Muscle of leg (tissue), 3 donors: ENCODE measurements at regions not wholly inside any gene's neighbourhood (a gene's known extent, or its start where the extent isn't known, plus 50 kb on each side); places are given as distances from the start of the nearest gene placed in this dataset.

ENCODE experiments used
- DNase-seq: peaks from one replicate; pipeline ENCODE4 v3.0.0; 2013
- H3K27ac ChIP-seq: one replicate; pipeline ENCODE4 v1.5.1; 2013; ENCODE audit warnings: mild to moderate bottlenecking, low read length, control low read depth
- H3K27me3 ChIP-seq: one replicate; pipeline ENCODE4 v1.6.1; 2013; ENCODE audit warnings: low read length; ENCODE audit not compliant: control insufficient read depth, insufficient read depth
- H3K36me3 ChIP-seq: one replicate; pipeline ENCODE4 v1.6.1; 2013; ENCODE audit warnings: low read length; ENCODE audit not compliant: control insufficient read depth, insufficient read depth
- H3K4me1 ChIP-seq: one replicate; pipeline ENCODE4 v1.6.1; 2013; ENCODE audit warnings: low read length; ENCODE audit not compliant: control insufficient read depth, insufficient read depth
- H3K4me3 ChIP-seq: one replicate; pipeline ENCODE4 v1.5.1; 2013; ENCODE audit warnings: low read length, control low read depth
- H3K9me3 ChIP-seq: replicated peaks from 2 replicates; pipeline ENCODE4 v1.6.1; 2013; ENCODE audit warnings: low read depth, low read length; ENCODE audit not compliant: control insufficient read depth
- WGBS: methylation state at CpG from one replicate; pipeline ENCODE4 v1.1.5; 2013; ENCODE audit warnings: missing lambda C conversion rate; ENCODE audit not compliant: insufficient coverage; 5-methylcytosine and 5-hydroxymethylcytosine counted together

GRCh38 chr5:163995206-163995605, 489.8 kb downstream of the MAT2B start:
- Histone ChIP-seq H3K36me3 (no peaks in the 10 kb centered on the region), H3K9me3 (no peaks in the 10 kb centered on the region), H3K4me1 (no peaks in the 10 kb centered on the region), H3K27ac (no peak overlapping the region), H3K4me3 (no peak overlapping the region), H3K27me3 (no peaks in the 10 kb centered on the region)
- no peak for DNase-seq
- WGBS: 80% methylated on average over 2 of the region's 4 CpGs

GRCh38 chr5:163997965-163998364, 492.5 kb downstream of the MAT2B start:
- no peak for DNase-seq
- no peaks in the 10 kb centered on the region for H3K36me3 ChIP-seq
- no peaks in the 10 kb centered on the region for H3K9me3 ChIP-seq
- no peaks in the 10 kb centered on the region for H3K4me1 ChIP-seq
- H3K4me3 ChIP-seq: no peak overlapping the region
- no peak overlapping the region for H3K27ac ChIP-seq
- no peaks in the 10 kb centered on the region for H3K27me3 ChIP-seq

GRCh38 chr5:164000241-164000640, 494.8 kb downstream of the MAT2B start:
- H3K4me1 ChIP-seq: no peaks in the 10 kb centered on the region
- no peaks in the 10 kb centered on the region for H3K27me3 ChIP-seq
- no peak overlapping the region for H3K4me3 ChIP-seq
- H3K36me3 ChIP-seq: no peaks in the 10 kb centered on the region
- H3K27ac ChIP-seq: no peak overlapping the region
- 90% methylated on average over 2 of the region's 3 CpGs for WGBS
- H3K9me3 ChIP-seq: no peaks in the 10 kb centered on the region
- no peak for DNase-seq

- DNase-seq: no peak
- no CpG with 5 or more reads among the region's 3 CpGs for WGBS
- Histone ChIP-seq H3K36me3 (no peaks in the 10 kb centered on the region), H3K27me3 (no peaks in the 10 kb centered on the region), H3K9me3 (no peaks in the 10 kb centered on the region), H3K4me1 (no peaks in the 10 kb centered on the region), H3K27ac (no peak overlapping the region), H3K4me3 (no peak overlapping the region)
Measured at GRCh38 chr5:164000819-164001218, 495.4 kb downstream of the MAT2B start.

GRCh38 chr5:164002214-164002613, 496.8 kb downstream of the MAT2B start:
- 80% methylated on average over 1 of the region's 3 CpGs for WGBS
- no peaks in the 10 kb centered on the region for H3K36me3 ChIP-seq
- H3K4me1 ChIP-seq: no peaks in the 10 kb centered on the region
- H3K9me3 ChIP-seq: no peaks in the 10 kb centered on the region
- DNase-seq: no peak
- no peak overlapping the region for H3K27ac ChIP-seq
- H3K27me3 ChIP-seq: no peaks in the 10 kb centered on the region
- H3K4me3 ChIP-seq: no peak overlapping the region

- no peak for DNase-seq
- no CpG with 5 or more reads among the region's 3 CpGs for WGBS
Measured at GRCh38 chr5:164002628-164003027, 497.2 kb downstream of the MAT2B start.

GRCh38 chr5:164005071-164005470, 499.7 kb downstream of the MAT2B start:
- Histone ChIP-seq H3K4me1 (no peaks in the 10 kb centered on the region), H3K9me3 (no peaks in the 10 kb centered on the region), H3K27ac (no peak overlapping the region), H3K36me3 (no peaks in the 10 kb centered on the region), H3K4me3 (no peak overlapping the region), H3K27me3 (no peaks in the 10 kb centered on the region)
- DNase-seq: no peak
- WGBS: no CpG with 5 or more reads among the region's 1 CpG

More at GRCh38 chr5:164002628-164003027, 497.2 kb downstream of the MAT2B start:
- H3K9me3 ChIP-seq: no peaks in the 10 kb centered on the region
- no peaks in the 10 kb centered on the region for H3K36me3 ChIP-seq
- H3K27ac ChIP-seq: no peak overlapping the region
- H3K4me1 ChIP-seq: no peaks in the 10 kb centered on the region
- no peak overlapping the region for H3K4me3 ChIP-seq
- no peaks in the 10 kb centered on the region for H3K27me3 ChIP-seq

GRCh38 chr5:164007064-164007463, 501.6 kb downstream of the MAT2B start:
- H3K36me3 ChIP-seq: no peaks in the 10 kb centered on the region
- H3K27ac ChIP-seq: no peak overlapping the region
- H3K9me3 ChIP-seq: no peaks in the 10 kb centered on the region
- no peak overlapping the region for H3K4me3 ChIP-seq
- no peak for DNase-seq
- no CpG with 5 or more reads among the region's 2 CpGs for WGBS
- no peaks in the 10 kb centered on the region for H3K4me1 ChIP-seq
- H3K27me3 ChIP-seq: no peaks in the 10 kb centered on the region

GRCh38 chr5:164009621-164010020, 504.2 kb downstream of the MAT2B start:
- WGBS: no CpG with 5 or more reads among the region's 6 CpGs
- DNase-seq: no peak
- Histone ChIP-seq H3K36me3 (no peaks in the 10 kb centered on the region), H3K9me3 (no peaks in the 10 kb centered on the region), H3K4me3 (no peak overlapping the region), H3K4me1 (no peaks in the 10 kb centered on the region), H3K27ac (no peak overlapping the region), H3K27me3 (no peaks in the 10 kb centered on the region)

- no peak for DNase-seq
- Histone ChIP-seq H3K4me3 (no peak overlapping the region), H3K27me3 (no peaks in the 10 kb centered on the region), H3K9me3 (no peaks in the 10 kb centered on the region), H3K27ac (no peak overlapping the region), H3K4me1 (no peaks in the 10 kb centered on the region), H3K36me3 (no peaks in the 10 kb centered on the region)
- 92% methylated on average over 2 of the region's 3 CpGs for WGBS
Measured at GRCh38 chr5:164010900-164011299, 505.5 kb downstream of the MAT2B start.

GRCh38 chr5:164012371-164012770, 507.0 kb downstream of the MAT2B start:
- no peak for DNase-seq
- Histone ChIP-seq H3K4me1 (no peaks in the 10 kb centered on the region), H3K36me3 (no peaks in the 10 kb centered on the region), H3K27me3 (no peaks in the 10 kb centered on the region), H3K9me3 (no peaks in the 10 kb centered on the region), H3K27ac (no peak overlapping the region), H3K4me3 (no peak overlapping the region)
- no CpG with 5 or more reads among the region's 4 CpGs for WGBS
